ENCODE measurements at regions not wholly inside any gene's neighbourhood (a gene's known extent, or its start where the extent isn't known, plus 50 kb on each side); places are given as distances from the start of the nearest gene placed in this dataset.

DNA sequence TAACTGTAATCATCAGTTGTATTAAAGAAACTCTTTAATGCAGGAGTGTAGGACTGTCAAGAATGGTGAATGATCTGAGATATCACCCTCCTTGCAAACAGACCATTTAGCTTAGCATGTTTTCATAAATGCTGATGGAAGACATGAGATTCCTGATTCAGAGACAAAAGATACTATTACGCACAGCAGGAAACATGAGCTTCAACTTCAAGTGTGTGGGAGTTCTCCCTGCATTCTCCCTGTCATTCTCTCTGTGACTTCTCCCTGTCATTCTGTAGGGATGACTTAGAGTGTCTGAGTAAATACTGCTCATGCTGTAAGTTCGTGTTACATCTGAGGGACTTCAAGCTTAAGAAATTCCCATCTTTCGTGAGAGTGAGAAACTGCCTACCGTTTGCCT, 866.0 kb upstream of the PRKX start:
- Histone ChIP-seq H3K27me3 (replicated peaks in 1 of 2; ENCODE audit: control insufficient read depth in 2 of 2, insufficient read depth in 2 of 2, low read length in 1 of 2) (no peaks in the 10 kb centered on the region), H3K27ac (ENCODE audit: control insufficient read depth, insufficient read depth) (no peak overlapping the region), H2AFZ (ENCODE audit: control insufficient read depth, low read depth, low read length) (no peak overlapping the region), H3K4me1 (ENCODE audit: control insufficient read depth, insufficient read depth, low read length) (no peaks in the 10 kb centered on the region), H4K20me1 (ENCODE audit: control insufficient read depth, insufficient read depth) (no peaks in the 10 kb centered on the region), H3K36me3 (ENCODE audit: control insufficient read depth in 2 of 2, insufficient read depth in 2 of 2, low read length in 1 of 2) (no peaks in the 10 kb centered on the region), H3K4me2 (ENCODE audit: control insufficient read depth, insufficient read depth) (no peak overlapping the region), H3K79me2 (ENCODE audit: control insufficient read depth, insufficient read depth, low read length) (no peaks in the 10 kb centered on the region), H3K9me3 (replicated peaks; ENCODE audit: control insufficient read depth, insufficient read depth, low read length) (no peaks in the 10 kb centered on the region), H3K9ac (ENCODE audit: control insufficient read depth, insufficient read depth, low read length) (no peak overlapping the region), H3K4me3 (no peak overlapping the region)
- in situ Hi-C loops (cut with MboI) (no loop called here), intact Hi-C loops (cut with micrococcal nuclease; ENCODE audit: unreplicated experiment) (no loop called here)
- ChIA-PET SMC1A (ENCODE audit: uncharacterized antibody, unreplicated experiment) (no interaction called here), POLR2A (no interaction called here), CTCF (no interaction called here), RAD21 (ENCODE audit: unreplicated experiment) (no interaction called here)
- no peak for DNase-seq (ENCODE audit: low read depth, low spot score)
- FAIRE-seq = peak; percentile 18
- BruUV-seq (replicated peaks) = no TSS peak
- WGBS (ENCODE audit: insufficient coverage, insufficient replicate concordance, low lambda C conversion rate, missing lambda C conversion rate) = 31% methylated on average over 4 of the region's 4 CpGs
- TF ChIP-seq SMARCA5 (IDR thresholded peaks at IDR 0.05) = no peak
- no peak for TF ChIP-seq ASH2L (IDR thresholded peaks at IDR 0.05; ENCODE audit: borderline replicate concordance, low read depth)
- TF ChIP-seq, protein P1, sequence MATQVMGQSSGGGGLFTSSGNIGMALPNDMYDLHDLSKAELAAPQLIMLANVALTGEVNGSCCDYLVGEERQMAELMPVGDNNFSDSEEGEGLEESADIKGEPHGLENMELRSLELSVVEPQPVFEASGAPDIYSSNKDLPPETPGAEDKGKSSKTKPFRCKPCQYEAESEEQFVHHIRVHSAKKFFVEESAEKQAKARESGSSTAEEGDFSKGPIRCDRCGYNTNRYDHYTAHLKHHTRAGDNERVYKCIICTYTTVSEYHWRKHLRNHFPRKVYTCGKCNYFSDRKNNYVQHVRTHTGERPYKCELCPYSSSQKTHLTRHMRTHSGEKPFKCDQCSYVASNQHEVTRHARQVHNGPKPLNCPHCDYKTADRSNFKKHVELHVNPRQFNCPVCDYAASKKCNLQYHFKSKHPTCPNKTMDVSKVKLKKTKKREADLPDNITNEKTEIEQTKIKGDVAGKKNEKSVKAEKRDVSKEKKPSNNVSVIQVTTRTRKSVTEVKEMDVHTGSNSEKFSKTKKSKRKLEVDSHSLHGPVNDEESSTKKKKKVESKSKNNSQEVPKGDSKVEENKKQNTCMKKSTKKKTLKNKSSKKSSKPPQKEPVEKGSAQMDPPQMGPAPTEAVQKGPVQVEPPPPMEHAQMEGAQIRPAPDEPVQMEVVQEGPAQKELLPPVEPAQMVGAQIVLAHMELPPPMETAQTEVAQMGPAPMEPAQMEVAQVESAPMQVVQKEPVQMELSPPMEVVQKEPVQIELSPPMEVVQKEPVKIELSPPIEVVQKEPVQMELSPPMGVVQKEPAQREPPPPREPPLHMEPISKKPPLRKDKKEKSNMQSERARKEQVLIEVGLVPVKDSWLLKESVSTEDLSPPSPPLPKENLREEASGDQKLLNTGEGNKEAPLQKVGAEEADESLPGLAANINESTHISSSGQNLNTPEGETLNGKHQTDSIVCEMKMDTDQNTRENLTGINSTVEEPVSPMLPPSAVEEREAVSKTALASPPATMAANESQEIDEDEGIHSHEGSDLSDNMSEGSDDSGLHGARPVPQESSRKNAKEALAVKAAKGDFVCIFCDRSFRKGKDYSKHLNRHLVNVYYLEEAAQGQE (IDR thresholded peaks at IDR 0.05; ENCODE audit: low read depth, low read length) = no peak
- TF ChIP-seq MYC (IDR thresholded peaks at IDR 0.05; ENCODE audit: insufficient read depth, insufficient read length, insufficient replicate concordance, low read length, severe bottlenecking) = no peak
- TF ChIP-seq, protein P2, sequence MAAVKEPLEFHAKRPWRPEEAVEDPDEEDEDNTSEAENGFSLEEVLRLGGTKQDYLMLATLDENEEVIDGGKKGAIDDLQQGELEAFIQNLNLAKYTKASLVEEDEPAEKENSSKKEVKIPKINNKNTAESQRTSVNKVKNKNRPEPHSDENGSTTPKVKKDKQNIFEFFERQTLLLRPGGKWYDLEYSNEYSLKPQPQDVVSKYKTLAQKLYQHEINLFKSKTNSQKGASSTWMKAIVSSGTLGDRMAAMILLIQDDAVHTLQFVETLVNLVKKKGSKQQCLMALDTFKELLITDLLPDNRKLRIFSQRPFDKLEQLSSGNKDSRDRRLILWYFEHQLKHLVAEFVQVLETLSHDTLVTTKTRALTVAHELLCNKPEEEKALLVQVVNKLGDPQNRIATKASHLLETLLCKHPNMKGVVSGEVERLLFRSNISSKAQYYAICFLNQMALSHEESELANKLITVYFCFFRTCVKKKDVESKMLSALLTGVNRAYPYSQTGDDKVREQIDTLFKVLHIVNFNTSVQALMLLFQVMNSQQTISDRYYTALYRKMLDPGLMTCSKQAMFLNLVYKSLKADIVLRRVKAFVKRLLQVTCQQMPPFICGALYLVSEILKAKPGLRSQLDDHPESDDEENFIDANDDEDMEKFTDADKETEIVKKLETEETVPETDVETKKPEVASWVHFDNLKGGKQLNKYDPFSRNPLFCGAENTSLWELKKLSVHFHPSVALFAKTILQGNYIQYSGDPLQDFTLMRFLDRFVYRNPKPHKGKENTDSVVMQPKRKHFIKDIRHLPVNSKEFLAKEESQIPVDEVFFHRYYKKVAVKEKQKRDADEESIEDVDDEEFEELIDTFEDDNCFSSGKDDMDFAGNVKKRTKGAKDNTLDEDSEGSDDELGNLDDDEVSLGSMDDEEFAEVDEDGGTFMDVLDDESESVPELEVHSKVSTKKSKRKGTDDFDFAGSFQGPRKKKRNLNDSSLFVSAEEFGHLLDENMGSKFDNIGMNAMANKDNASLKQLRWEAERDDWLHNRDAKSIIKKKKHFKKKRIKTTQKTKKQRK (IDR thresholded peaks at IDR 0.05; ENCODE audit: low read depth, low read length) = no peak
- TF ChIP-seq RBBP5 (conservative IDR thresholded peaks at IDR 0.05) = no peak
- TF ChIP-seq FOS (IDR thresholded peaks at IDR 0.05; ENCODE audit: borderline replicate concordance, extremely low read depth, insufficient read length) = no peak
- no peak for TF ChIP-seq JUND (IDR thresholded peaks at IDR 0.05; ENCODE audit: low read depth, low read length)
- ATAC-seq = no peak

Data from GM12878 (cell line).